NCI-H187 (cell line): ENCODE measurements at regions not wholly inside any gene's neighbourhood (a gene's known extent, or its start where the extent isn't known, plus 50 kb on each side); places are given as distances from the start of the nearest gene placed in this dataset.

Source experiments
- DNase-seq, 2 experiments: peaks; one replicate each; lab custom pipeline; 2025; lab: John Stamatoyannopoulos, UW

DNA sequence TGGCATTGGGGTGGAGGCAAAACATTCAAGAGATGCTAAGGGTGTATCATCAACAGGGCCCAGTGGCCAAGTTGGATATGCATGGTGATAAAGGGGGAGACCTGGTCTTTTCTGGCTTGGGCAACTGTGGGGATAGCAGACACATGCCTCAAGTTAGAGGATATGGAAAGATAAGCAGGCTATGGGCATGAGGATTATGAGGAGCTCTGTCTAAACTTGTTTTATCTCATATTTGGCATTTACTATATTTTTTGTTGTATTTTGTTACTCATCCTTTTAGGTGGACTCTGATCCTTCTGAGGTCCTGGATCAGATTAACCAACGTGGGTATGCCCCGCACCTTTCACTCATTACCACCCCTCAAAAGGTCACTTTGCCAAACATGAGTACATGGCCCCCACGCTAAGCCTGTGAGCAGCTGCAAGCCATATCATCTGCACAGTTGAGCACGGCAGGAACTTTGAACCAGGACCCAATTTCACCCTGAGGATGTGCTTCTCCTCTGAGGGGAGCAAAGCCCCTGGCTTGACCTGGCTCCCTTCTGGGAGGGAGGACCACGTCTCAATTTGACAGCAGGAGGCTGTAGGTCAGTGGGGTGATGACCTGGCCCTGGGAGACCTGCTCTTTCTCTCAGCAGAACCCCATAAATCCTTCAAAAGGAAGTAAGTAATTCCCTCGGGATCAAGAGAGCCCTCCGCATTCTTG, 71.1 kb upstream of the CD180 start:
- DNase-seq = no peak

- DNase-seq = no peak
Measured at GRCh38 chr5:67266654-67267350, 70.2 kb upstream of the CD180 start.

DNA sequence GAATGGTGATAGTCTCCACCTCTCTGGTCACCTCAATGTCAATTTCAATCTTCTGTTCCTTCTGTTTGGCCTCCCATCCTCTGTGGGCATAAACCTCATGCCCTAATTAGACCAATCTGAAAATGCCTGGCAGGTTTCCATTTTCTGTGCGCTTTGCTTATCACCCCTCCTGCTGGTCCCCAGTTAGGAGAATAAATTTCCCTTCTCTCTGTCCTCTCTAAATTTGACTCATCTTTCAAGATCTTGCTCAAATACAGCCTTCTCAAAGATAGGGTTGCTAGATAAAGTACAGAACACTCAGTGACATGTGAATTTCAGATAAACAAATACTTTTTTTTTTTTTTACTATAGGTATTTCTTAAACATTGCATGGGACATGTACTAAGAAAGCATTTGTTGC, 69.4 kb upstream of the CD180 start:
- no peak for DNase-seq

DNA sequence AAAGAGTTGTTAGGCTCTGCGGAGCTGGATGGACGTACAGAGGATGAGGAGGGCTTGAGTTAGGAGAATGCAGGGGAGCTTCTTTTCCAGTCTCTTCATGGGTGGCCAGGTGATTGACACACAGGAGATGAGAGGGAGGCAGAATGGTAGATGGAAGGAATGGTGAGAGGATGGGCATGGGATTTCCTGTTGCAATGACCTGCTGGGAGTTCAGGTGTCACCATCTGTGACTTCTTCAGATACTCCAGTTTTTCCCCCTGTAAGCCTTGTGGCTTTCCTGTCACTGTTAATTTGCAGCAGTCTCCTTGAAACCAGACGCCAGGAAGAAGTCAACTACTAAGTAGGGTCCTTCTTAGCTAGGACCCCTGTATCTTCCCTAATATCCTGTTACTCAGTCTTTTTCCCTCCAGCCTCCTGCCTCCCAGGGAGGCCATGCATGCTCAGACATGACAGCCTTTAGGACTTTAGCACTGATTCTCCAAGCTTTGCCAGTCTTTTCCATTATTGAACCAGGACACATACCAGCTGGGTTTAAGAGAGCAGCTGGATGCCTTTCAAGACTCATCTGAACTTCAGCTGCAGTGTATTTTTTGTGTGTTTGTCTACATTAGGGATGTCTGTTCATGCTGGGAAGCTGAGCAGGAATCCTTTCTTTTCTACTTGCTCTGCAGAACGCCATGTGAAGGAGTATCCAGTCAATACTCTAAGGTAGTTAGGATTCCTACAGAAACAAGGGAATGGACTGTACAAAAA, 67.2 kb upstream of the CD180 start:
- no peak for DNase-seq

GRCh38 chr5:67262956-67263355, 66.4 kb upstream of the CD180 start:
- no peak for DNase-seq

DNA sequence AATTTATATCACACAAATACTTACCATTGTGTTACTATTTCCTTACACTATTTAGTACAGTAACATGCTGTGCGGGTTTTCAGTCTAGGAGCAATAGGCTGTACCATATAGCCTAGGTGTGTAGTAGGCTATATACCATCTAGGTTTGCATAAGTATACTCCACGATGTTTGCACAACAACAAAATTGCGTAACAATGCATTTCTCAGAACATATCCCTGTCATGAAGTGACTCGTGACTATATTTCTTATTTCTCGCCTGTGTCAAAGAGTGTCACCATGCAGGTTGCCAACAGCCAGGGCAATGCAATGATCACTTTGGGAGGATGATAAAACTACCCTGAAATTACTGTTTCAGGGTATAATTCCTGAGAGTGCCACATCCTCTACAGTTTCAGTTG, 65.6 kb upstream of the CD180 start:
- DNase-seq = no peak

GRCh38 chr5:67259548-67260215, 63.1 kb upstream of the CD180 start:
- no peak for DNase-seq

GRCh38 chr5:67257500-67257899, 60.9 kb upstream of the CD180 start:
- no peak for DNase-seq

GRCh38 chr5:67257077-67257476, 60.5 kb upstream of the CD180 start:
- no peak for DNase-seq

GRCh38 chr5:67255881-67256280, 59.3 kb upstream of the CD180 start:
- DNase-seq = no peak

GRCh38 chr5:67253911-67254310, 57.3 kb upstream of the CD180 start:
- DNase-seq = no peak

GRCh38 chr5:67249590-67249895, 52.9 kb upstream of the CD180 start:
- peak; percentile 9 to 55 for DNase-seq

- no peak for DNase-seq
Measured at GRCh38 chr5:67248703-67249589, 52.3 kb upstream of the CD180 start.

- DNase-seq = no peak
Measured at GRCh38 chr5:67246546-67247268, 50.1 kb upstream of the CD180 start.
